SK-N-SH (cell line): ENCODE measurements at regions not wholly inside any gene's neighbourhood (a gene's known extent, or its start where the extent isn't known, plus 50 kb on each side); places are given as distances from the start of the nearest gene placed in this dataset.

Source experiments
- CHD2 ChIP-seq: fragments of 150-350 bp; IDR thresholded peaks from 2 replicates; pipeline ENCODE4 v1.6.1; 2018; ENCODE audit warnings: low read length; ENCODE audit not compliant: partially characterized antibody
- EP300 ChIP-seq, 2 experiments: IDR thresholded peaks; 2 replicates each; pipeline versions ENCODE4 v1.4.0 to v1.6.1; 2012; ENCODE audit warnings: borderline replicate concordance in 1 of 2, low read depth in 1 of 2, low read length in 1 of 2
- EZH2phosphoT487 ChIP-seq: fragments of 200-600 bp; sonication (generic); IDR thresholded peaks from 2 replicates; pipeline ENCODE4 v1.6.1; 2017; ENCODE audit warnings: low read depth, mixed run types, mild to moderate bottlenecking, antibody characterized with exemption, moderate library complexity, borderline replicate concordance
- FOSL2 ChIP-seq: IDR thresholded peaks from 2 replicates; pipeline ENCODE4 v1.4.0; 2012; ENCODE audit warnings: low read depth, mild to moderate bottlenecking, moderate library complexity, borderline replicate concordance
- FOXJ3 ChIP-seq: sonication (generic); formaldehyde crosslinking; IDR thresholded peaks from 2 replicates; pipeline ENCODE4 v1.5.1; 2020; ENCODE audit warnings: mild to moderate bottlenecking, missing genetic modification reagents
- NFIC ChIP-seq: IDR thresholded peaks from 2 replicates; pipeline ENCODE4 v1.4.0; 2012; ENCODE audit warnings: borderline replicate concordance
- RAD21 ChIP-seq: IDR thresholded peaks from 2 replicates; pipeline ENCODE4 v1.6.1; 2012; ENCODE audit warnings: mild to moderate bottlenecking, low read length
- YY1 ChIP-seq: IDR thresholded peaks from 2 replicates; pipeline ENCODE4 v1.4.0; 2012; ENCODE audit warnings: low read depth, mild to moderate bottlenecking
- TF ChIP-seq, protein P1 (sequence below): fragments of 200-600 bp; sonication (generic); IDR thresholded peaks from 2 replicates; pipeline ENCODE4 v1.6.1; 2017; ENCODE audit warnings: antibody characterized with exemption, mild to moderate bottlenecking, moderate library complexity
- TF ChIP-seq, protein P2 (sequence below): IDR thresholded peaks from 2 replicates; pipeline ENCODE4; 2012
- TF ChIP-seq, protein P3 (sequence below): IDR thresholded peaks from 2 replicates; pipeline ENCODE4 v1.6.1; 2012; ENCODE audit warnings: mild to moderate bottlenecking, low read depth, low read length, moderate library complexity

DNA sequence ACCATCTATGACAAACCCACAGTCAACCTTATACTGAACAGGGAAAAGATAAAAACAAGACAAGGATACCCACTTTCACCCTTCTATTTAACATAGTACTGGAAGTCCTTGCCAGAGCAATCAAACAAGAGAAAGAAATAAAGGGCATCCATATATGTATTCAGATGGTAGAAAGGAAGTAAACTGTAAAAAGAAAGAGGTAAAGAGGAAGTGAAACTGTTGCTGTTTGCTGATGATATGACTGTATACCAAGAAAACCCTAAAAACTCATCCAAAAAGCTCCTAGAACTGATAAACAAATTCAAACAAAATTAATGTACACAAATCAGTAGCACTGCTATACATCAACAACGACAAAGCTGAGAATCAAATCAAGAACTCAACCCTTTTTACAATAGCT, 538.7 kb upstream of the PABPC4L start:
- TF ChIP-seq, protein P1, sequence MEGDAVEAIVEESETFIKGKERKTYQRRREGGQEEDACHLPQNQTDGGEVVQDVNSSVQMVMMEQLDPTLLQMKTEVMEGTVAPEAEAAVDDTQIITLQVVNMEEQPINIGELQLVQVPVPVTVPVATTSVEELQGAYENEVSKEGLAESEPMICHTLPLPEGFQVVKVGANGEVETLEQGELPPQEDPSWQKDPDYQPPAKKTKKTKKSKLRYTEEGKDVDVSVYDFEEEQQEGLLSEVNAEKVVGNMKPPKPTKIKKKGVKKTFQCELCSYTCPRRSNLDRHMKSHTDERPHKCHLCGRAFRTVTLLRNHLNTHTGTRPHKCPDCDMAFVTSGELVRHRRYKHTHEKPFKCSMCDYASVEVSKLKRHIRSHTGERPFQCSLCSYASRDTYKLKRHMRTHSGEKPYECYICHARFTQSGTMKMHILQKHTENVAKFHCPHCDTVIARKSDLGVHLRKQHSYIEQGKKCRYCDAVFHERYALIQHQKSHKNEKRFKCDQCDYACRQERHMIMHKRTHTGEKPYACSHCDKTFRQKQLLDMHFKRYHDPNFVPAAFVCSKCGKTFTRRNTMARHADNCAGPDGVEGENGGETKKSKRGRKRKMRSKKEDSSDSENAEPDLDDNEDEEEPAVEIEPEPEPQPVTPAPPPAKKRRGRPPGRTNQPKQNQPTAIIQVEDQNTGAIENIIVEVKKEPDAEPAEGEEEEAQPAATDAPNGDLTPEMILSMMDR: no peak
- TF ChIP-seq NFIC: no peak
- TF ChIP-seq, protein P2, sequence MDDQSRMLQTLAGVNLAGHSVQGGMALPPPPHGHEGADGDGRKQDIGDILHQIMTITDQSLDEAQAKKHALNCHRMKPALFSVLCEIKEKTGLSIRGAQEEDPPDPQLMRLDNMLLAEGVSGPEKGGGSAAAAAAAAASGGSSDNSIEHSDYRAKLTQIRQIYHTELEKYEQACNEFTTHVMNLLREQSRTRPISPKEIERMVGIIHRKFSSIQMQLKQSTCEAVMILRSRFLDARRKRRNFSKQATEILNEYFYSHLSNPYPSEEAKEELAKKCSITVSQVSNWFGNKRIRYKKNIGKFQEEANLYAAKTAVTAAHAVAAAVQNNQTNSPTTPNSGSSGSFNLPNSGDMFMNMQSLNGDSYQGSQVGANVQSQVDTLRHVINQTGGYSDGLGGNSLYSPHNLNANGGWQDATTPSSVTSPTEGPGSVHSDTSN: no peak
- TF ChIP-seq, protein P3, sequence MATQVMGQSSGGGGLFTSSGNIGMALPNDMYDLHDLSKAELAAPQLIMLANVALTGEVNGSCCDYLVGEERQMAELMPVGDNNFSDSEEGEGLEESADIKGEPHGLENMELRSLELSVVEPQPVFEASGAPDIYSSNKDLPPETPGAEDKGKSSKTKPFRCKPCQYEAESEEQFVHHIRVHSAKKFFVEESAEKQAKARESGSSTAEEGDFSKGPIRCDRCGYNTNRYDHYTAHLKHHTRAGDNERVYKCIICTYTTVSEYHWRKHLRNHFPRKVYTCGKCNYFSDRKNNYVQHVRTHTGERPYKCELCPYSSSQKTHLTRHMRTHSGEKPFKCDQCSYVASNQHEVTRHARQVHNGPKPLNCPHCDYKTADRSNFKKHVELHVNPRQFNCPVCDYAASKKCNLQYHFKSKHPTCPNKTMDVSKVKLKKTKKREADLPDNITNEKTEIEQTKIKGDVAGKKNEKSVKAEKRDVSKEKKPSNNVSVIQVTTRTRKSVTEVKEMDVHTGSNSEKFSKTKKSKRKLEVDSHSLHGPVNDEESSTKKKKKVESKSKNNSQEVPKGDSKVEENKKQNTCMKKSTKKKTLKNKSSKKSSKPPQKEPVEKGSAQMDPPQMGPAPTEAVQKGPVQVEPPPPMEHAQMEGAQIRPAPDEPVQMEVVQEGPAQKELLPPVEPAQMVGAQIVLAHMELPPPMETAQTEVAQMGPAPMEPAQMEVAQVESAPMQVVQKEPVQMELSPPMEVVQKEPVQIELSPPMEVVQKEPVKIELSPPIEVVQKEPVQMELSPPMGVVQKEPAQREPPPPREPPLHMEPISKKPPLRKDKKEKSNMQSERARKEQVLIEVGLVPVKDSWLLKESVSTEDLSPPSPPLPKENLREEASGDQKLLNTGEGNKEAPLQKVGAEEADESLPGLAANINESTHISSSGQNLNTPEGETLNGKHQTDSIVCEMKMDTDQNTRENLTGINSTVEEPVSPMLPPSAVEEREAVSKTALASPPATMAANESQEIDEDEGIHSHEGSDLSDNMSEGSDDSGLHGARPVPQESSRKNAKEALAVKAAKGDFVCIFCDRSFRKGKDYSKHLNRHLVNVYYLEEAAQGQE: no peak
- TF ChIP-seq YY1: no peak
- TF ChIP-seq EP300 (IDR thresholded peaks at IDR 0.05; ENCODE audit: borderline replicate concordance in 1 of 2, low read depth in 1 of 2, low read length in 1 of 2): no peak
- no peak for TF ChIP-seq EZH2phosphoT487
- no peak for TF ChIP-seq CHD2
- TF ChIP-seq RAD21: no peak
- TF ChIP-seq FOSL2: no peak
- TF ChIP-seq FOXJ3: no peak
